ENCODE measurements at regions not wholly inside any gene's neighbourhood (a gene's known extent, or its start where the extent isn't known, plus 50 kb on each side); places are given as distances from the start of the nearest gene placed in this dataset.

DNA sequence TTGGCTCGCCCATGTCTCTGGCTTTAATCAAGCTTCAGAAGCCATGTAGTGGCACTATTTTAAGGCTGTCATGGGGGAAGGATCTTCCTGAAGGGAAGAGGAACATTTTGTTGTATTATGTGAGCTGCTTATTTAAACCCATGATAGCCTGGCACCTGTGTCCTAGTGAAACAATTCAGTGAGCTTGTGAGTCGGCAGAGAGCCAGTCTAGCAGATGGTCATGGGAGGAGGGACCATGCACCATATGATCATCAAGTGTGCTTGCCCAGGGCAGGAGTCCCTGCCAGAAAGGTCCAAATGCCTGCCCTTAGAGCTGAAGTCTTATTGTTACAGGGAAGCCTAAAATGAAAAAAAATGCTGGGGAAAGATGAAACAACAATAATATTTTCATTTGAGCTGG, 132.9 kb downstream of the PRDM13 start:
- H3K4me1 ChIP-seq (replicated peaks in 1 of 2) = no peaks in the 10 kb centered on the region

DNA sequence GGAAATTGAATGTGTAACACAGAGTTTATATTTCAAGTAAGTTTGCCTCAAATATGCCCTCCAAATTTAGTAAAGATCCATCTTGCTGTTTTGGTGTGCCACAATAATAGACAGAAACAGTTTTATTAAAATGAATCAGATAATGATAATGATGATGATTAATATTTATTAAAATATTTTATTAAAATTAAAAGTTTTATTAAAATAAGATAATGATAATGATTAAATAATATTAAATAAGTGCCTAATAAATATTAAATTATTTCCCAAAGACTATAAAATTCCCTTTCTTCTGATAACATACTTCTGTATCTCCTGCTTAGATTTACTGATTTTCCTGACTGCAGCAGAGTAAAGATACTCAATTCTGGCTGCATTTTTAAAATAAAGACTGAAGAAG, 134.5 kb downstream of the PRDM13 start:
- Histone ChIP-seq H3K4me1 (replicated peaks in 1 of 2) (no peaks in the 10 kb centered on the region), H3K27me3 (peaks cover 15% of the 10 kb centered on the region), H3K36me3 (replicated peaks in 1 of 2) (no peaks in the 10 kb centered on the region), H3K9me3 (replicated peaks in 1 of 3) (no peaks in the 10 kb centered on the region), H3K4me3 (no peak overlapping the region), H3K27ac (no peak overlapping the region)
- no peak for DNase-seq
- TF ChIP-seq POLR2A (IDR thresholded peaks at IDR 0.05) = no peak
- TF ChIP-seq, protein P1, sequence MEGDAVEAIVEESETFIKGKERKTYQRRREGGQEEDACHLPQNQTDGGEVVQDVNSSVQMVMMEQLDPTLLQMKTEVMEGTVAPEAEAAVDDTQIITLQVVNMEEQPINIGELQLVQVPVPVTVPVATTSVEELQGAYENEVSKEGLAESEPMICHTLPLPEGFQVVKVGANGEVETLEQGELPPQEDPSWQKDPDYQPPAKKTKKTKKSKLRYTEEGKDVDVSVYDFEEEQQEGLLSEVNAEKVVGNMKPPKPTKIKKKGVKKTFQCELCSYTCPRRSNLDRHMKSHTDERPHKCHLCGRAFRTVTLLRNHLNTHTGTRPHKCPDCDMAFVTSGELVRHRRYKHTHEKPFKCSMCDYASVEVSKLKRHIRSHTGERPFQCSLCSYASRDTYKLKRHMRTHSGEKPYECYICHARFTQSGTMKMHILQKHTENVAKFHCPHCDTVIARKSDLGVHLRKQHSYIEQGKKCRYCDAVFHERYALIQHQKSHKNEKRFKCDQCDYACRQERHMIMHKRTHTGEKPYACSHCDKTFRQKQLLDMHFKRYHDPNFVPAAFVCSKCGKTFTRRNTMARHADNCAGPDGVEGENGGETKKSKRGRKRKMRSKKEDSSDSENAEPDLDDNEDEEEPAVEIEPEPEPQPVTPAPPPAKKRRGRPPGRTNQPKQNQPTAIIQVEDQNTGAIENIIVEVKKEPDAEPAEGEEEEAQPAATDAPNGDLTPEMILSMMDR (IDR thresholded peaks at IDR 0.05) = no peak
- intact Hi-C loops (cut with DNase I) = loop anchor here in 1 of 2 donors (10.0 kb wide), 2 partner anchors 266 to 406 kb away; no protein-coding TSS in a partner anchor

More for the DNA sequence above, 132.9 kb downstream of the PRDM13 start:
- H3K36me3 ChIP-seq (replicated peaks in 1 of 2) = no peaks in the 10 kb centered on the region
- H3K27me3 ChIP-seq = peaks cover 15% of the 10 kb centered on the region
- no peak for DNase-seq
- intact Hi-C loops (cut with DNase I) = no loop called here
- TF ChIP-seq, protein P1 (IDR thresholded peaks at IDR 0.05) = no peak
- no peak for TF ChIP-seq POLR2A (IDR thresholded peaks at IDR 0.05)
- H3K27ac ChIP-seq = no peak overlapping the region
- 24 to 46% (median 34%) methylated on average over 2 of the region's 2 CpGs for WGBS, 4 donors
- H3K4me3 ChIP-seq = no peak overlapping the region
- no peaks in the 10 kb centered on the region for H3K9me3 ChIP-seq (replicated peaks in 1 of 3)

DNA sequence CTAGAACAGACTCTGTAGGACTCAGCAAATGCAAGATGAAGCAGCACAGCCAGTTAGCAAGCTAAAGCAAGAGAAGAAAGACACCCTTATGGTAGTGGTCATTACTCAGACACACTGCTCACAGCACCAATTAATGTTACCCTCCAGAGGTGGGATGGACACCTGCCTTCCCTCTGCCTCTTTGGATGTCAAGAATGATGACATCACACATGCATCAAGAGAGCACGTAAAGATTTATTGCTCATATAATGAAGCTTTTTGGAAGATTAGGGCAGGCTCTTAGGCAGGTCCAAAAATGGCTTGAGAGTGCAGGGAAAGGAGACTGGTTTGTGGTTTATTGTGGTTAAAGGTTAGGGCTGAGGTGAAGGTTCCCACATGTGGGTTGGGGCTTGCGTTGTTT, 137.0 kb downstream of the PRDM13 start:
- Histone ChIP-seq H3K4me1 (replicated peaks in 1 of 2) (no peaks in the 10 kb centered on the region), H3K27me3 (peaks cover 15% of the 10 kb centered on the region), H3K4me3 (no peak overlapping the region), H3K27ac (no peak overlapping the region), H3K36me3 (replicated peaks in 1 of 2) (no peaks in the 10 kb centered on the region), H3K9me3 (replicated peaks in 1 of 3) (no peaks in the 10 kb centered on the region)
- TF ChIP-seq POLR2A (IDR thresholded peaks at IDR 0.05) = no peak
- TF ChIP-seq, protein P1 (IDR thresholded peaks at IDR 0.05) = no peak
- DNase-seq = no peak
- WGBS, 4 donors = 73 to 81% (median 77%) methylated on average over 2 of the region's 2 CpGs
- intact Hi-C loops (cut with DNase I) = loop anchor here in 1 of 2 donors (10.0 kb wide), 2 partner anchors 269 to 409 kb away; no protein-coding TSS in a partner anchor

DNA sequence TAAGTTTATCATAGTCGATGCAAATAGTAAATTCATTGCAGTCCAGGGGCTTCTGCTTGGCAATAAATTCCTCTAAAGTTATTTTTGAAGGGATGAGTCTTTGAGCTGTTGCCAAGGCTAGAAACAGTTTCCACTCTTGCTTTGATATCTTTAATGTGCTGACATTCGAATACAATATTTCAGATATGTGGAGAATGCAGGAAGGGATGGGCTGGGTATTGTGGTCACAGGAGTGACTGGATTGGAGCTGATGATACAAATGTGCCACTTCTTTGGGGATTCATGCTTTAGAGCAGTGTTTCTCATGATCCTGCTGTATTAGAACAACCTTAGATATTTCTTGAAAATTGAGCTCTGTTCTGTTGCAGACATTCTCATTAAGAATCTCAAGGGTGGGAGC, 139.0 kb downstream of the PRDM13 start:
- no peaks in the 10 kb centered on the region for H3K9me3 ChIP-seq (replicated peaks in 1 of 3)
- H3K27ac ChIP-seq = no peak overlapping the region
- 37 to 43% (median 40%) methylated on average over 2 of the region's 2 CpGs for WGBS, 4 donors

More for the DNA sequence above, 139.0 kb downstream of the PRDM13 start:
- intact Hi-C loops (cut with DNase I) = loop anchor here (5.0 to 10.0 kb wide), 3 partner anchors 271 to 411 kb away; no protein-coding TSS in a partner anchor
- DNase-seq = no peak
- TF ChIP-seq POLR2A (IDR thresholded peaks at IDR 0.05) = no peak
- TF ChIP-seq, protein P1 (IDR thresholded peaks at IDR 0.05) = no peak
- no peaks in the 10 kb centered on the region for H3K36me3 ChIP-seq (replicated peaks in 1 of 2)
- H3K27me3 ChIP-seq = peaks cover 6% of the 10 kb centered on the region
- H3K4me3 ChIP-seq = no peak overlapping the region
- no peaks in the 10 kb centered on the region for H3K4me1 ChIP-seq (replicated peaks in 1 of 2)

All from adrenal gland (tissue), 9 donors.